ENCODE measurements at regions not wholly inside any gene's neighbourhood (a gene's known extent, or its start where the extent isn't known, plus 50 kb on each side); places are given as distances from the start of the nearest gene placed in this dataset.

GRCh38 chr13:107119989-107120881, 552.3 kb upstream of the ARGLU1 start:
- TF ChIP-seq CTCF (IDR thresholded peaks at IDR 0.05; ENCODE audit: control insufficient read depth, extremely low read depth, insufficient read depth) = no peak
- no peak overlapping the region for H3K4me3 ChIP-seq (ENCODE audit: low read depth, low read length)
- no peak for DNase-seq (ENCODE audit: low read depth)

GRCh38 chr13:107118506-107118905, 550.6 kb upstream of the ARGLU1 start:
- no peak overlapping the region for H3K4me3 ChIP-seq (ENCODE audit: low read depth, low read length)
- no peak for DNase-seq (ENCODE audit: low read depth)
- no peak for TF ChIP-seq CTCF (IDR thresholded peaks at IDR 0.05; ENCODE audit: control insufficient read depth, extremely low read depth, insufficient read depth)

DNA sequence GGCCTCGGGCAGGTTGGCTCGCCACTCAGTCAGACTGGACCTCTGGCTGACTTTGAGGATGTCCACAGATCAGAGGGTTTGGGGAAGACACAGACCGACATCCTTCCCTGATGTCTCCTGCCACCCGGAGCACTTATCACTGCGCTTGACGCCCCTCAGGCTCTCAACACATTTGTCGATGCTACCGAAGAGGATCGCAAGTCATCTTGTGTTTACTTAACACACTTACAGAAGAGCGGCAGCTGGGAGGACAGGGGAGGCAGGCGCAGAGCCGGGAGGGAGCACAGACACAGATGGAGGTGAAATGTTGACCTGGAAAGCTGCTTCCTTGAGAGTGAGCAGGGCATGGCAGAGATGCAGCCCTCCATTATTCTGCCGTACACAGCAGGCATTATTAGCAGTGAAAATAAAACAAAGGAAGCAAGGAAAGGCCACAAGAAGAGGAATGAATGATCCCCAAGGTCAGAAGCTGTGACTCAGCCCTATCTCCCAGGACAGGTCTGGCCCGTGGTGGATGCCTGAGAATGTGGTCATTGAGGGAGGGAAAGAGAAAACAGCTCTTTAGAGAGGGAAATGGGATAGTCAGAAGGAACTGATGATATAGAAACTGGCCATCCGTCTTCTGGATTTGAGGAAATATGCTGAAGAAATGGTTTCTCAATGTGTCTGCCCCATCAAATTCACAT, 549.5 kb upstream of the ARGLU1 start:
- TF ChIP-seq CTCF (IDR thresholded peaks at IDR 0.05; ENCODE audit: control insufficient read depth, extremely low read depth, insufficient read depth) = no peak
- no peak for DNase-seq (ENCODE audit: low read depth)
- no peak overlapping the region for H3K4me3 ChIP-seq (ENCODE audit: low read depth, low read length)

GRCh38 chr13:107113387-107113786, 545.5 kb upstream of the ARGLU1 start:
- H3K4me3 ChIP-seq (ENCODE audit: low read depth, low read length) = no peak overlapping the region
- no peak for TF ChIP-seq CTCF (IDR thresholded peaks at IDR 0.05; ENCODE audit: control insufficient read depth, extremely low read depth, insufficient read depth)
- no peak for DNase-seq (ENCODE audit: low read depth)

DNA sequence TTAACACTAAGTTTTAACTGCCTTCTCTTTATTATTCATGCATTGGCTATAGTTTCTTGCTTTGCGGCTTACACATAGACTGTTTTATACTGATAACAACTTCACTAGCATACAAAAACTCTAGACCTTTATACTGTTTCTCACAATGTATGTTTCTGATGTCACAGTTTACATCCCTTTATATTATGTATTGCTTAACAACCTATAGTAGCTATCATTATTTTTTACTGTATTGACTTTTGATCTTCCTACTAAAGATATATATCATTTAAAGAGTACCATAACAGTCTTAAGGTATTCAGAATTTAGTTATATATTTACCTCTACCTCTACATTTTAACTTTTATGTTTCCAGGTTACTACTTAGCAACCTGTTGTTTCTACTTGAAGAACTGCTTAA, 543.3 kb upstream of the ARGLU1 start:
- no peak overlapping the region for H3K4me3 ChIP-seq (ENCODE audit: low read depth, low read length)
- TF ChIP-seq CTCF (IDR thresholded peaks at IDR 0.05; ENCODE audit: control insufficient read depth, extremely low read depth, insufficient read depth) = no peak
- no peak for DNase-seq (ENCODE audit: low read depth)

- no peak for DNase-seq (ENCODE audit: low read depth)
- no peak for TF ChIP-seq CTCF (IDR thresholded peaks at IDR 0.05; ENCODE audit: control insufficient read depth, extremely low read depth, insufficient read depth)
- no peak overlapping the region for H3K4me3 ChIP-seq (ENCODE audit: low read depth, low read length)
Observed at GRCh38 chr13:107104631-107105030, 536.7 kb upstream of the ARGLU1 start.

Measured in LNCaP clone FGC (cell line).